Right atrium auricular region (tissue), 2 donors: ENCODE measurements at regions not wholly inside any gene's neighbourhood (a gene's known extent, or its start where the extent isn't known, plus 50 kb on each side); places are given as distances from the start of the nearest gene placed in this dataset.
"Not testable (repeated sequence)": the region's sequence is repeated elsewhere in the genome, so short reads cannot be mapped to it uniquely, and the experiment has no call there.

Experiments
- DNase-seq: peaks from one replicate; pipeline ENCODE4 v3.0.0-alpha.2; 2019; ENCODE audit warnings: low spot score
- H3K27ac ChIP-seq, 2 donors: fragments of 200-600 bp; sonication (generic); 1 replicate in 1 of 2; 2 replicates in 1 of 2; pipeline ENCODE4 v1.5.1; 2016 to 2019
- H3K27me3 ChIP-seq, 2 donors: fragments of 200-600 bp; sonication (generic); one replicate each; pipeline versions ENCODE4 v1.5.1 to v1.6.0; 2017 to 2019
- H3K36me3 ChIP-seq: fragments of 200-600 bp; sonication (generic); one replicate; pipeline ENCODE4 v1.5.1; 2016
- H3K4me1 ChIP-seq, 2 donors: fragments of 200-600 bp; sonication (generic); one replicate each; pipeline versions ENCODE4 v1.5.1 to v1.6.0; 2017 to 2019
- H3K4me3 ChIP-seq, 2 donors: fragments of 200-600 bp; sonication (generic); 1 replicate in 1 of 2; 2 replicates in 1 of 2; pipeline ENCODE4 v1.5.1; 2017 to 2019; ENCODE audit warnings: mild to moderate bottlenecking in 1 of 2, moderate library complexity in 1 of 2
- H3K9me3 ChIP-seq, 2 donors: fragments of 200-600 bp; sonication (generic); one replicate each; pipeline ENCODE4 v1.5.1; 2019
- TF ChIP-seq, protein P1 (sequence below), 2 donors: fragments of 200-600 bp; sonication (generic); IDR thresholded peaks; one replicate each; pipeline ENCODE4 v1.5.1; 2019; ENCODE audit warnings: antibody characterized with exemption in 2 of 2

- Histone ChIP-seq H3K27ac (no peak overlapping the region), H3K9me3 (no peaks in the 10 kb centered on the region), H3K4me1 (no peaks in the 10 kb centered on the region), H3K27me3 (no peaks in the 10 kb centered on the region), H3K36me3 (no peaks in the 10 kb centered on the region), H3K4me3 (no peak overlapping the region)
- DNase-seq: no peak
- TF ChIP-seq, protein P1, sequence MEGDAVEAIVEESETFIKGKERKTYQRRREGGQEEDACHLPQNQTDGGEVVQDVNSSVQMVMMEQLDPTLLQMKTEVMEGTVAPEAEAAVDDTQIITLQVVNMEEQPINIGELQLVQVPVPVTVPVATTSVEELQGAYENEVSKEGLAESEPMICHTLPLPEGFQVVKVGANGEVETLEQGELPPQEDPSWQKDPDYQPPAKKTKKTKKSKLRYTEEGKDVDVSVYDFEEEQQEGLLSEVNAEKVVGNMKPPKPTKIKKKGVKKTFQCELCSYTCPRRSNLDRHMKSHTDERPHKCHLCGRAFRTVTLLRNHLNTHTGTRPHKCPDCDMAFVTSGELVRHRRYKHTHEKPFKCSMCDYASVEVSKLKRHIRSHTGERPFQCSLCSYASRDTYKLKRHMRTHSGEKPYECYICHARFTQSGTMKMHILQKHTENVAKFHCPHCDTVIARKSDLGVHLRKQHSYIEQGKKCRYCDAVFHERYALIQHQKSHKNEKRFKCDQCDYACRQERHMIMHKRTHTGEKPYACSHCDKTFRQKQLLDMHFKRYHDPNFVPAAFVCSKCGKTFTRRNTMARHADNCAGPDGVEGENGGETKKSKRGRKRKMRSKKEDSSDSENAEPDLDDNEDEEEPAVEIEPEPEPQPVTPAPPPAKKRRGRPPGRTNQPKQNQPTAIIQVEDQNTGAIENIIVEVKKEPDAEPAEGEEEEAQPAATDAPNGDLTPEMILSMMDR (IDR thresholded peaks at IDR 0.05): no peak
Observed at GRCh38 chr1:95770581-95770980, 536.6 kb downstream of the RWDD3 start.

DNA sequence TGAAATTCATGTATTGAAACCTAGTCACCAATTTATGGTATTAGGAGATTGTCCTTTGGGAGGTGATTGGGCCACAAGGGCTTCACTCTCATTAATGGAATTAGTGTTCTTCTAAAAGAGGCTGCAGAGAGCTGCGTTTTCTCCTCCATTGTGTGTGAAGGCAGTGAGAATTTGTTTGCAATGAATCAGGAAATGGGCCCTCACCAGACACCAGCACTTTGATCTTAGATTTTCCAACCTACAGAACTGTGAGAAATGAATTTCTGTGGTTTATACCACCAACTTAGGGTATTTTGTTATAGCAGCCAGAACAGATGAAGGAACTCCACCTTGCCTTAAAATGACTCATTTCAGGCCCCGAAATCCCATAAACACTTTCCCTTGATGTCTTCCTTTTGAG, 544.2 kb downstream of the RWDD3 start:
- DNase-seq: no peak
- H3K36me3 ChIP-seq: no peaks in the 10 kb centered on the region
- H3K27ac ChIP-seq: no peak overlapping the region
- H3K4me1 ChIP-seq: no peaks in the 10 kb centered on the region
- no peaks in the 10 kb centered on the region for H3K9me3 ChIP-seq
- no peaks in the 10 kb centered on the region for H3K27me3 ChIP-seq
- no peak overlapping the region for H3K4me3 ChIP-seq
- TF ChIP-seq, protein P1 (IDR thresholded peaks at IDR 0.05): no peak

DNA sequence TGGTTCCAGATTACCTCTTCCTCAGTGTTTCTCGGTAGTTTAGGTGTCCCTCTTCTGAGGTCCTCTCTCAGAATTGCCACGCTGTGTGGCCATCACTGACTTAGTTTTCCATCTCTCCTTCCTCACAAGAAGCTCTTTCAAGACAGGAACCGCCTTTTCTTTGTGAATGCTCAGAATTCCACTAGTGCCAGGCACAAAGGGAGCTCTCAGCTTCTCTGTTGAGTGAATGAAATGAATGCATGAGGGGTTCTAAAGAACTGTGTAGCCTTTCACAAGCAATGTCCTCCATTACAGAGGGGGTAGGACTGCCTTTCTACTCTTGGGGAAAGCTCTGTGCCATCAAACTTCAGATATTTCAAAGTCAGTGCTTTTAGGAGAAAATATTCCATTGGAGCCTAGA, 546.8 kb downstream of the RWDD3 start:
- Histone ChIP-seq H3K27me3 (no peaks in the 10 kb centered on the region), H3K36me3 (no peaks in the 10 kb centered on the region), H3K4me3 (no peak overlapping the region), H3K9me3 (no peaks in the 10 kb centered on the region), H3K4me1 (no peaks in the 10 kb centered on the region), H3K27ac (no peak overlapping the region)
- no peak for DNase-seq
- TF ChIP-seq, protein P1 (IDR thresholded peaks at IDR 0.05): no peak

GRCh38 chr1:95790136-95790535, 556.1 kb downstream of the RWDD3 start:
- no peak for DNase-seq
- Histone ChIP-seq H3K36me3 (no peaks in the 10 kb centered on the region), H3K9me3 (no peaks in the 10 kb centered on the region), H3K27me3 (no peaks in the 10 kb centered on the region), H3K27ac (no peak overlapping the region), H3K4me1 (no peaks in the 10 kb centered on the region), H3K4me3 (no peak overlapping the region)
- TF ChIP-seq, protein P1 (IDR thresholded peaks at IDR 0.05): no peak

GRCh38 chr1:95793893-95794292, 559.9 kb downstream of the RWDD3 start:
- Histone ChIP-seq H3K36me3 (no peaks in the 10 kb centered on the region), H3K4me3 (no peak overlapping the region), H3K27me3 (no peaks in the 10 kb centered on the region), H3K27ac (no peak overlapping the region), H3K9me3 (no peaks in the 10 kb centered on the region), H3K4me1 (no peaks in the 10 kb centered on the region)
- DNase-seq: no peak
- TF ChIP-seq, protein P1 (IDR thresholded peaks at IDR 0.05): no peak

GRCh38 chr1:95797761-95798160, 563.8 kb downstream of the RWDD3 start:
- H3K27ac ChIP-seq: not testable (repeated sequence)

More at GRCh38 chr1:95797761-95798160, 563.8 kb downstream of the RWDD3 start:
- not testable (repeated sequence) for H3K36me3 ChIP-seq, H3K4me1 ChIP-seq, DNase-seq, H3K27me3 ChIP-seq, H3K9me3 ChIP-seq, H3K4me3 ChIP-seq
